SK-N-SH (cell line): ENCODE measurements at regions not wholly inside any gene's neighbourhood (a gene's known extent, or its start where the extent isn't known, plus 50 kb on each side); places are given as distances from the start of the nearest gene placed in this dataset.

Source experiments
- EP300 ChIP-seq, 2 experiments: IDR thresholded peaks; 2 replicates each; pipeline versions ENCODE4 v1.4.0 to v1.6.1; 2012; ENCODE audit warnings: borderline replicate concordance in 1 of 2, low read depth in 1 of 2, low read length in 1 of 2
- GABPA ChIP-seq: IDR thresholded peaks from 2 replicates; pipeline ENCODE4 v1.4.0; 2012; ENCODE audit warnings: low read depth, mild to moderate bottlenecking
- SIN3A ChIP-seq: IDR thresholded peaks from 2 replicates; pipeline ENCODE4 v1.6.1; 2012; ENCODE audit warnings: low read depth, mild to moderate bottlenecking, low read length, moderate library complexity, borderline replicate concordance
- SMC3 ChIP-seq: IDR thresholded peaks from 2 replicates; pipeline ENCODE4 v1.6.1; 2012; ENCODE audit warnings: low read depth, low read length, improper control_type of control experiment
- TAF1 ChIP-seq: IDR thresholded peaks from 2 replicates; pipeline ENCODE4 v1.6.1; 2012; ENCODE audit warnings: low read depth, mild to moderate bottlenecking, low read length, moderate library complexity, borderline replicate concordance
- YY1 ChIP-seq: IDR thresholded peaks from 2 replicates; pipeline ENCODE4 v1.4.0; 2012; ENCODE audit warnings: low read depth, mild to moderate bottlenecking
- TF ChIP-seq, protein P1 (sequence below): fragments of 200-600 bp; sonication (generic); IDR thresholded peaks from 2 replicates; pipeline ENCODE4 v1.6.1; 2017; ENCODE audit warnings: antibody characterized with exemption, mild to moderate bottlenecking, moderate library complexity
- TF ChIP-seq, protein P2 (sequence below): IDR thresholded peaks from 2 replicates; pipeline ENCODE4 v1.4.0; 2012; ENCODE audit warnings: low read depth, borderline replicate concordance
- TF ChIP-seq, protein P3 (sequence below): IDR thresholded peaks from 2 replicates; pipeline ENCODE4; 2012

DNA sequence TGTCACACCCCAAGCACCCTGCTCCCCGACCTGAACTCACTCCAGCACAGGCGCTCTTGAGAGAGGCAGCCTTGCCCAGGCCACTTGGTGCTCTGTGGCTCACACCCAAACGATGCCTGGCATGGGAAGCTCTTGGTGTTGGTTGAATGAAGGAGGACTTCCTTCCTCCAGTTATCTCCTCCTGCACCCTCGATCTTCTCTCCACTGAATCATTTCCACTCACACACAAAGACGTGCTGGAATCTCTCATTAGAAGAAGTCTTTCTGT is 90.5 kb upstream of the TRIM2 start:
- TF ChIP-seq, protein P1, sequence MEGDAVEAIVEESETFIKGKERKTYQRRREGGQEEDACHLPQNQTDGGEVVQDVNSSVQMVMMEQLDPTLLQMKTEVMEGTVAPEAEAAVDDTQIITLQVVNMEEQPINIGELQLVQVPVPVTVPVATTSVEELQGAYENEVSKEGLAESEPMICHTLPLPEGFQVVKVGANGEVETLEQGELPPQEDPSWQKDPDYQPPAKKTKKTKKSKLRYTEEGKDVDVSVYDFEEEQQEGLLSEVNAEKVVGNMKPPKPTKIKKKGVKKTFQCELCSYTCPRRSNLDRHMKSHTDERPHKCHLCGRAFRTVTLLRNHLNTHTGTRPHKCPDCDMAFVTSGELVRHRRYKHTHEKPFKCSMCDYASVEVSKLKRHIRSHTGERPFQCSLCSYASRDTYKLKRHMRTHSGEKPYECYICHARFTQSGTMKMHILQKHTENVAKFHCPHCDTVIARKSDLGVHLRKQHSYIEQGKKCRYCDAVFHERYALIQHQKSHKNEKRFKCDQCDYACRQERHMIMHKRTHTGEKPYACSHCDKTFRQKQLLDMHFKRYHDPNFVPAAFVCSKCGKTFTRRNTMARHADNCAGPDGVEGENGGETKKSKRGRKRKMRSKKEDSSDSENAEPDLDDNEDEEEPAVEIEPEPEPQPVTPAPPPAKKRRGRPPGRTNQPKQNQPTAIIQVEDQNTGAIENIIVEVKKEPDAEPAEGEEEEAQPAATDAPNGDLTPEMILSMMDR = no peak
- TF ChIP-seq GABPA = no peak
- no peak for TF ChIP-seq EP300 (IDR thresholded peaks at IDR 0.05; ENCODE audit: borderline replicate concordance in 1 of 2, low read depth in 1 of 2, low read length in 1 of 2)
- no peak for TF ChIP-seq SMC3
- TF ChIP-seq, protein P2, sequence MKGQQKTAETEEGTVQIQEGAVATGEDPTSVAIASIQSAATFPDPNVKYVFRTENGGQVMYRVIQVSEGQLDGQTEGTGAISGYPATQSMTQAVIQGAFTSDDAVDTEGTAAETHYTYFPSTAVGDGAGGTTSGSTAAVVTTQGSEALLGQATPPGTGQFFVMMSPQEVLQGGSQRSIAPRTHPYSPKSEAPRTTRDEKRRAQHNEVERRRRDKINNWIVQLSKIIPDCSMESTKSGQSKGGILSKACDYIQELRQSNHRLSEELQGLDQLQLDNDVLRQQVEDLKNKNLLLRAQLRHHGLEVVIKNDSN = no peak
- TF ChIP-seq TAF1 = no peak
- TF ChIP-seq SIN3A = no peak
- TF ChIP-seq YY1 = no peak
- TF ChIP-seq, protein P3, sequence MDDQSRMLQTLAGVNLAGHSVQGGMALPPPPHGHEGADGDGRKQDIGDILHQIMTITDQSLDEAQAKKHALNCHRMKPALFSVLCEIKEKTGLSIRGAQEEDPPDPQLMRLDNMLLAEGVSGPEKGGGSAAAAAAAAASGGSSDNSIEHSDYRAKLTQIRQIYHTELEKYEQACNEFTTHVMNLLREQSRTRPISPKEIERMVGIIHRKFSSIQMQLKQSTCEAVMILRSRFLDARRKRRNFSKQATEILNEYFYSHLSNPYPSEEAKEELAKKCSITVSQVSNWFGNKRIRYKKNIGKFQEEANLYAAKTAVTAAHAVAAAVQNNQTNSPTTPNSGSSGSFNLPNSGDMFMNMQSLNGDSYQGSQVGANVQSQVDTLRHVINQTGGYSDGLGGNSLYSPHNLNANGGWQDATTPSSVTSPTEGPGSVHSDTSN = no peak
